ENCODE measurements at regions not wholly inside any gene's neighbourhood (a gene's known extent, or its start where the extent isn't known, plus 50 kb on each side); places are given as distances from the start of the nearest gene placed in this dataset.

DNA sequence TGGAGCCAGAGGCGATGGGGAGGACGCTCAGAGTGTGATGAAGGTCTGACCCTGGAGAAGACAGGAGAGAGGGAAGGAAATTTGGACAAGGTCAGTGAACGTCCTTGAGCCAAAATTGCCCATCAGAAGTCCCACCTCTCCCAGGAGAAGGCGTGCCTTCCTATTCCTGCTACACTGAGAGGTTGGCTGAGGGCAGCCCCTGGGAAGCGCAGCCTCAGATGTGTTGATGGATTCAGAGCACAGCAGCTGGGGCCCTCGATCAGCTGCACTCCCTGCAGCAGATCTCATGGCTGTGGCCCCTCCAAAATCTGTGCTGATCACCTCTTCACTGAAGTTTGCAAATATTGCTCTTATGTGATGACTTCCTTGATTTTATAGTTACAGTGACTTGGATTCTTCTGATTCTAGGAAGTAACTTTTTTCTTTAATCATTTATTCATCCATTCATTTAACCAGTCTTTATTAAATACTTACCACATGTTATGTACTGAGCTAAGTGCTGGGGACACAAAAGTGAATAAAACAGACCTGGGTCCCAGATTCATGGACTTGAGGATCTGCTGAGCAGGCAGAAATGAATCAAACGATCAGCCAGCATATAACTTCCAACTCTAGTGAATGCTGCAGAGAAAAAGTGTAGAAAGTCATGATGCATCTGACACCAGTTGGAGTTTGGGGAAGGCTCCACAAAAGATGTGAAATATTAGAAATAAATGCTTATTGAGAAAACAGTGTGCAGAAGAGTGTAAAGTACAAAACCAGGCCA is 69.6 kb upstream of the ARMC2 start:
- DNase-seq, result no peak

DNA sequence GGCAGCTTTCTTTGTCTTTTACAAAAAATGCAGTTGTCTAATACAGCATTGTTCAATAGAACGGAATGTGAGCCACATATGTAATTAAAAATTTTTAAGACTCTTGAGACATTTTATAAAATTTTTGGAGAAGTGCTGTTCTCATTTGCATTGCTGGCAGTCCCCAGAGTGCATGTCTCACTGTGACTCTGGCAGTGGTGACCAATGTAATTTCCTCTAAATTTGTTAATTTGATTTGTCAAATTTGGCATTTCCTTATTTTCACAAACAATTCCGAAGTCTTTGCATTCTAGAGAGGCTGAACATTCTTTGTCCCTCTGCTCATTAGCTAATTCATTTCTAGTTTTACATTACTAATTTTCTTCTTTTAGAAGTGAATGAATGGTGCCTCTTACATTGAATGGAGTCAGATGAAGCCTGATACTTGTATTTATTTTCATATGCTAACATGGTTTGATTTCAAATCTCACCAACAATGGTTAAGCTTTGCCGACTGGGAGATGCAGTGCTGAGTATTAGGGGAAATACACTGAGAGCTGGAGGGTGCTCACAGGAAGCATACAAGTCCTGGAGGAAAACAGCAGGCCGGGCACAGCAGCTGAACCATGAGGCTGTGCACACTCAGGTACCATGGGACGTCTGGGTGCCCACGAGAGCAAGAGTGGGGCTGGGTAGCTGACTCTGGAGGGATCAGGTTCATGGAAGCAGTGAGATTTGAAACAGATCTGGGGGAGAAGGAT is 68.5 kb upstream of the ARMC2 start:
- no peak for DNase-seq

DNA sequence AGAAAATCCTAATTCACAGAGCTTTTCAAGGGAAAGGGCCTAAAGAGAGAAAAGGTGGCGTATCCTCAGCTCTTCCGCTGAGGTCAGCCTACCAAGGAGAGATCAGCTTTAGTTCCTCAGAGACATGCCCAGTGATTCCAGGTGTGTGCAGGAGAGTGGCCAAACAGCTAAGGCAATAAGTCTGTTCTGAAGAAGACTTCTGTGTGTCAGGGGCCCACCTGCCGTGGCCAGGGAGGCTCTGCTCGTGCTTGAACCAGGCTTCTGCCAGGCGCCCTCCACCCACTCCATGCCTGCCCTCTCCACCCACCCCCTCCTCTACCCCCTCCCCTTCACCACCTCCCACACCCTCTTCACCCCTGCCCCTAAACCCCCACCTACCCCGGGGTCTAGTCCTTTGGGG is 67.4 kb upstream of the ARMC2 start:
- DNase-seq, result no peak

DNA sequence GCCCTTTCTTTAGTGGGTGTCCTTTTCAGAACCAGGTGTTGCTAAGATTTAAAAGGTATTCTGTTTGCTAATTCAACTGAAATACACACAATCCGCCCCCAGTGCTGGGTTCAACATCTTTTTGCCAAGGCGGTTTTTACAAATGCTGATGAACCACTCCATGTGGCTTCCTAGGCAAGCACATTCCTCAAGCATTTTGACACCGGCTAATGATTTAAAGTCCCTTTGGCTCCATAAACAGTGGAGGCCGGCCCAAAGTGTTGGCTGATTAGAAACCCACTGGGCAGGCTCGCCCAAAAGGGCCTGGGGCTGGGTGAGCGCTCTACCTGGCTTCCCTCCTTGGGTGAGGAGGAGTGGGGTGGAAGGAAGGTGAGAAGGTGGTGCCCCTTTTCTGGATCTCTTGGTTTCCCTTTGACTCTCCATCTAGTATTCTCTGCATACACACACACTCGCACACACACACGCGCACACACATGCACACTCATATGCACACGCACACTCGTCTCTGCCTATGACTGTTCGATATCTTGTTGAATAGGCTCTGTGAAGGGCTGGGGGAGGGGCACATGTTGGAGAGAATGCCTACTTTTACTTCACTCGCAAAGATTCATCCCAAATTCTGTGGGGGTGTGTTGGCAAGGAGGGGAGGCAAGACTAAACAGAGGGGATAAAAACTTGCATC is 66.7 kb upstream of the ARMC2 start:
- no peak for DNase-seq

DNA sequence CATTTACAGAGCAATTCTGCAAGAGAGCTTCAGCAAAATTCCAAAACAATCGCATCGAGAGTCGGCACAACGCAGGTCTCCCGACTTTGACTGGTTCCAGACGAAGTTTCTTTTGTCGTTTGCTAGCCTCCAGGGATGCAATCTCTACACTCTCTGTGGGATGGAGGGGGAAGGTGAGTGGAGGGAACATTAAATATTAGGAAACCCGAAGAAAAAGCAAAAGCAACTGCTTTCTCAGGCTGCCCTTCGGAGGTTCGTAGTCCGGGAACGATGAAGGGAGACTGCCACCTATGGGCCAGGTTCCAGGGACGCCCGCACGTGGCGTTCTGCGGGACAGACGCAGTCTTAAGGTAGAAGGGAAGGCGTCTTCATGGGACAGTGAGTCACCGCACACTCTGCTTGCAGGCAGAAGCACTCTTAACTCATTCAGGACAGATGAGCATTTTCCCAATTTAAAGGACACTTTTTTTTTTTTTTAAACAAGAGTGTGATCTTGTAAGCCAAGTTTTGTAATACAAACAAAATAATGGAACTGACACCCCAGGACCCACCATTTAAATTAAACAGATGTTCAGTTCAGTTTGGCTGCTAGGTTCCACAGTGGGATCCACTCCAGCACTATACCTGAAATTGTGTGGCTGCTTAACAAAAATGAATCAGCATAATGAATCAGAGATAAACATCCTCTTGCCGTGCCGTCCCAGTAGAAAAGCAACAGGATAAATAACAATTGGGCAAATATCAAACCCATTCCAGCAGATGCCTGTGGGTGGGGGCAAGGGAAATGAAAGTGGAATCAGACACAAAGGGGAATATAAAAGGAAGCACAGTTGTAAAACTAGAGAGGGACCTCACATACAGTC is 65.8 kb upstream of the ARMC2 start:
- peak; percentile 72 for DNase-seq

DNA sequence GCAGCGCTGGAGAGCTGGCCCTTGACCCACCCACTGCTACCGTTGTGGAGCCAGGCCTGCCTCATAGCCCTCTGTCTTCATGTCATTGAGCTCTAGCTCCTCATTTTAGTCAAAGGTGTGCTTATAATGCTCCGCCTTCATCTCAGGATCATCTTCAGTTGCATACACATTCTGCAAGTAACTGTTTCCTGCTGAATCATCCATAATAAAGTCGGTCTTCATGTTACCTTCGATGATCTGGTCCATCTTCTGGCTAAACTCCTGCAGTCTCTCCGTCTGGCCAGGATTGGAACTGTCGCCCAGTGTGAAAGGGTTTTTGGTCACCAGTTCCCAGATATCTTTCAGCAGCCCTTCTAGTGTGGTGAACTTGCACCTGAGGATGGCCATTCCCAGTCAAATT is 62.6 kb upstream of the ARMC2 start:
- DNase-seq, result no peak

DNA sequence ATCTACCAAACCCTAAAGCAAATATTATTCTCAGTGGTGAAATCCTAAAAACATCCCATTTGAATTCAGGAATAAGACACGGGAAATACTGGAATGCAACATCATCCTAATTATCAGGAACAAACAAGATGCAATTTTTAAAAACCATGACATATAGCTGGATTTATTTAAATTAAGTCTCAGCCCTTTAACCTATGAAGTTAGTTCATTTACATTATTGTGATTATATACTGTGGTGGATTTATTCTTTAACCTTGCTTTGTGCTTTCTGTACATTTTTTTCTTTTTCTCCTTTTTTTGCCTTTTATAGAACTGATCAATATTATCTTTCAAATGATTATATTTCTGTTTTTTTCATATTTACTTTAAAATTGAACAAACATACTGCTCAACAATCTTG is 59.8 kb upstream of the ARMC2 start:
- no peak for DNase-seq

DNA sequence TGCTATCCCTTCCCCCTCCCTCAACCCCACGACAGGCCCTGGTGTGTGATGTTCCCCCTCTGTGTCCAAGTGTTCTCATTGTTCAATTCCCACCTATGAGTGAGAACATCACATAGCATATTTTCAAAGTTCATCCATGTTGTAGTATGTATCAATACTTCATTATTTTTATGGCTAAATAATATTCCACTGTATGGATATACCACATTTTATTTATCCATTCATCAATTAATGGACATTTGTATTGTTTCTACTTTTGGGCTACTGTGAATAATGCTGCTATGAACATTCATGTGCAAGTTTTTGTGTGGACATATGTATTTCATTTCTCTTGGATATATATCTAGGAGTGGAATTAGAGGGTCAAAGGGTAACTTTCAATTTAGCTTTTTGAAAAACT is 58.7 kb upstream of the ARMC2 start:
- DNase-seq, result no peak

DNA sequence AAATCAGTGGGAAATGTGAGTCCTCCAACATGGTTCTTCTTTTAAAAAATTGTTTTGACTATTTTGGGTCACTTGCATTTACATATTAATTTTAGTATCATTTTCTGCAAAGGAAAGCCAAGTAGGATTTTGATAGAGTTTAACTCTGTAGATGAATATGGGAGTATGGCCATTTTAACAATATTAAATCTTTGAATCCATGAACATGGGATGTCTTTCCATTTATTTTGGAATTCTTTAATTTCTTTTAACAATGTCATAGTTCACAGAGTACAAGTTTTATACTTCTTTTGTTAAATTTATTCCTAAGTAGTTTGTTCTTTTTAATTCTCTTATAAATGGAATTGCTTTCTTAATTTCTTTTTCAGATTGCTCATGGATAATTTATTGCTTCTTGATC is 56.5 kb upstream of the ARMC2 start:
- no peak for DNase-seq

DNA sequence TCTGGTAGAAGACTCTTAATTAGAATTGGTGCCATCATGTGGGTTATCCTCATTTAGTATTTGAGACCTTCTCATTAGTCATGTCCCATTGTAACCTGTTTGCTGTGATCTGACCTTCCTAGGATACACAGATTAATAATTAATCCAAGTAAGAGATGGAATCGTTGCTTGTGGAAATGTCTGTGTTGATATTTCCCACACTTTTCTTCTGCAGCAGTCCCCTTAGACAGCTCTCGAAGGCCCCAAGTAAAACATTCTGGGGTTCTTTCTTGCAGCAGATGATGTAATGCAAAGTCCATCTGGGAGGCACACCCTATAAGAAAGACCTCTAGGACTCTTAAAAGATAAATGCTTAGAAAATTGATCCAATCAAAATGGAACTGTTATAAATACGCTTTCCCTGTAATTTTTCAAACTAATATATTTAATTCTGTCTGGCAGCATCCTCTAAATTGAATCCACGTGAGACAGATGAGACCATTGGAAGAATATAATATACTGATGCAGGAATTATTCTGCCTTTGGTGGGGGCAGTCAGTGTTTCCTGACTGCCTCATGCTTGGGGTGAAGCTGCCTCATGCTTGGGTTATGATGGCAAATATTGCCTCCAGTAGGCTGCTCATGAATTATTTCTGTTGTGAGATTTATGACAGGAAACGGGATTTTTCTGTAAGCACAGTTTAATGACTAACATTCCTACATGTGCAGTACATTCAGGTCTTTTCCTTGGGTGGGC is 54.5 kb upstream of the ARMC2 start:
- no peak for DNase-seq

DNA sequence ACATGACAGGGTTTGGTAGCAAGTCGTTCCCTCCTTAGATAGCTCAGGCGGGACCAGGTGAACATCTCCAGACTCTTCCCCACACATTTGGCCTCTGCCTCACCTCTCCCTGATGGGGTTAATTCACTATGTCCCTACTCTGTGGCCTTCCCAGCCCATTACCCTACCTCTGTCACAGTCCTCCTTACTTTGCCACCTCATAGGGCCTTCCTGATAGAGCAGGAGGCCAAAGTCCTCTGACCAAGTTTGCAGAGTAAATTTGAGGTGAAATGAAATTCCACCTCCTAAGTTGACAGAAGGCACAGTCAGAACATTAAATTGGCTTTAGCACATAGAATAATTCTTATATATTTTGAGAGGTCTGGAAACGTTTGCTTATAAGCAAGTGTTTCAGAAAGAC is 53.1 kb upstream of the ARMC2 start:
- DNase-seq, result no peak

DNA sequence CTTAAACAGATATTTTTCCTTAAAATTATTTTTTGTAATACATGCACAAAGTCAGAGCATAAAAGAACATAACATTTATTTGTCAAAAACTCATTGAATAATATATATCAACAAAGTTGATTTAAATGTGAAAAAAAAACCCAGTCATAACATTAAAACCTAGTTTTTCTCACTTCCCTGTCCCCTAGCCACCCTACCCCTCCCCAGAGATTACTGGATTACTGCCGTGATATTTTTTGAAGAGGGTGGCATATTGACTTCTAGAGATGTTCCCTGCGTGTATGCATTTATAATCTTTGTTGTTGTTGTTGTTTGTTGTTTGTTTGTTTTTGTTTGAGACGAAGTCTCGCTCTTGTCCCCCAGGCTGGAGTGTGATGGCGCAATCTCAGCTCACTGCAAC is 52.4 kb upstream of the ARMC2 start:
- DNase-seq, result no peak

DNA sequence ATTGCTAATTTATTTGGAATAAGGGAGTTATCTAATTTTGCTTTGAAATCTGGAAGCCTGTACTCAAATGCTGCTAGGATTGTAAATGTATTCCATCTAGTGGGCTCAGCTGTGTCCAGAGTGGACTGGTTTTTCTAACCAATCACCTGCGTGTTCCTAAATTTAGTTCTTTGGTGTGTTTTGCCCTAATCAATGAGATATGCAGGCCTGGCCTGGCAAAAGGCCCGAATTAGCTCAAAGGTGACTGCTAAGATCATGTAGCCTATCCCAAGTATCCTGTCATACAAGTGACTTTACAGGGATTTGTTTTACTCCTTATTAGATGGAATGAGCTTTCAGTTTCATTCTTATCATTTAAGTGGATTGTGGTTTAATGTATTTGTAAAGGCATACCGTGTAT is 51.3 kb upstream of the ARMC2 start:
- DNase-seq, result no peak

DNA sequence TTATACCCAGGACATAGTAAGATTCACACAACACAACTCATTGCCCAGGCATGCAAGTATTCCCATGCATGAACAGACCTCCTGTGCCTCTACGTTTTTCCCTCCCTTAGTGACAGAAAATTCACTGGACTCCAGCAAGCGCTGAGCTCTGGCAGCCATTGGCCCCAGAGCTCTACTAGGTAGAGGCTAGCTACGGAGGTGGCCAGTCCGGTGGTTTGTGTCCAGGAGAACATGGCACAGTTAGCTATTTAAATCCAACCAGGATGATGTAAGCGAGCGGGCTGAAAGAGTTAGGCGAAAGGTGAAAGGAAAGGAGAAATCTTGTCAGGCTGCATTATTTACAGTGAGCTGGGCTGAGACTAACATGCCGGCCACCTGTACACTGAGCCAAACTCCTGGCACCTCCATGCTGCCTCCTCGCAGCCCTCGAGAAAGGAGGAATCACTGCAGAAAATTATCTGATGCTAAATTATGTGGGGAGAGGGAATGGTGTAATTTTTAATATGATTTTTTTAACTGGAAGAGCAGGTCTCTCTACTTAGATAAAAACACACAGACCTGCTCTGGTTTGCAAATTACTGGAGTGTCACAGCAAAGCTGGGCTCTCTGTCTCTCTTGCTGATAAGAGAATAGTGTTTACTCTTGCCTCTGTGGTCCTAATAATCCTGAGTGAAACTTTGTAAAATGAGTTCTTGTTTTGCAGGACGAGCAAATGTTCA is 50.1 kb upstream of the ARMC2 start:
- no peak for DNase-seq
